B cell (primary cell): ENCODE measurements at regions not wholly inside any gene's neighbourhood (a gene's known extent, or its start where the extent isn't known, plus 50 kb on each side); places are given as distances from the start of the nearest gene placed in this dataset.

Source experiments
- ATAC-seq: fragments of 200-7000 bp; cut with Tn5 transposase; one replicate; pipeline ENCODE4 v1.10.0; 2021; ENCODE audit warnings: low read depth, mild to moderate bottlenecking, moderate number of reproducible peaks, moderate library complexity
- CTCF ChIA-PET: fragments of 350-600 bp; sonication (Branson Sonifier 250); formaldehyde crosslinking; loops from one replicate; lab custom pipeline; 2021; ENCODE audit warnings: antibody characterized with exemption, inconsistent platforms; lab: Charles Lee
- POLR2A ChIA-PET: fragments of 350-600 bp; sonication (Branson Sonifier 250); formaldehyde crosslinking; loops from one replicate; lab custom pipeline; 2021; ENCODE audit warnings: antibody characterized with exemption; lab: Charles Lee
- DNase-seq: peaks from one replicate; pipeline ENCODE4 v3.0.0; 2013
- H2AFZ ChIP-seq: 2 replicates; pipeline ENCODE4 v1.6.1; 2012; ENCODE audit warnings: mild to moderate bottlenecking, low read depth, low read length; ENCODE audit not compliant: insufficient read depth, poor library complexity, severe bottlenecking
- H3K27ac ChIP-seq, 2 donors: 1 replicate in 1 of 2; 2 replicates in 1 of 2; pipeline ENCODE4 v1.5.1; 2012 to 2013; ENCODE audit warnings: low read length in 2 of 2, mild to moderate bottlenecking in 2 of 2, moderate library complexity in 1 of 2
- H3K27me3 ChIP-seq, 4 experiments: fragments of 200-600 bp in 1 of 4; sonication (generic) in 1 of 4; replicated peaks in 1 of 4; 1 replicate in 2 of 4; 2 replicates in 2 of 4; pipeline versions ENCODE4 v1.6.1 to v1.7.0; 2013 to 2016; ENCODE audit warnings: low read length in 3 of 4, mild to moderate bottlenecking in 2 of 4, mixed read lengths in 1 of 4, moderate library complexity in 1 of 4; ENCODE audit not compliant: insufficient read depth in 4 of 4, control insufficient read depth in 3 of 4; ENCODE audit errors: control extremely low read depth in 1 of 4
- H3K36me3 ChIP-seq, 2 experiments: replicated peaks in 1 of 2; 1 replicate in 1 of 2; 2 replicates in 1 of 2; pipeline versions ENCODE4 v1.6.1 to v1.7.1; 2013; ENCODE audit warnings: low read length in 1 of 2; ENCODE audit not compliant: insufficient read depth in 2 of 2, control insufficient read depth in 1 of 2; ENCODE audit errors: control extremely low read depth in 1 of 2, extremely low read depth in 1 of 2
- H3K4me1 ChIP-seq, 2 donors: fragments of 200-600 bp in 1 of 2; sonication (generic) in 1 of 2; 1 replicate in 1 of 2; 2 replicates in 1 of 2; pipeline versions ENCODE4 v1.5.1 to v1.6.1; 2013 to 2017; ENCODE audit warnings: low read length in 2 of 2; ENCODE audit not compliant: control insufficient read depth in 2 of 2, insufficient read depth in 2 of 2
- H3K4me2 ChIP-seq: replicated peaks from 2 replicates; pipeline ENCODE3; 2012; ENCODE audit warnings: mild to moderate bottlenecking, low read depth, low read length; ENCODE audit not compliant: poor library complexity, severe bottlenecking
- H3K4me3 ChIP-seq, 5 experiments: fragments of 200-600 bp in 1 of 5; sonication (generic) in 1 of 5; 1 replicate in 3 of 5; 2 replicates in 2 of 5; pipeline versions ENCODE4 v1.5.1 to v1.7.0; 2011 to 2016; ENCODE audit warnings: low read length in 4 of 5, mild to moderate bottlenecking in 4 of 5, low read depth in 2 of 5, control low read depth in 1 of 5, moderate library complexity in 1 of 5; ENCODE audit not compliant: insufficient read depth in 1 of 5; ENCODE audit errors: control extremely low read depth in 1 of 5, extremely low read depth in 1 of 5
- H3K79me2 ChIP-seq: fragments of 200-600 bp; sonication (generic); one replicate; pipeline ENCODE4 v1.6.0; 2016; ENCODE audit warnings: low read length; ENCODE audit not compliant: control insufficient read depth, insufficient read depth
- H3K9ac ChIP-seq: fragments of 200-600 bp; sonication (generic); 2 replicates; pipeline ENCODE4 v1.6.1; 2017; ENCODE audit warnings: mild to moderate bottlenecking, low read length, moderate library complexity
- H3K9me3 ChIP-seq, 3 donors: one replicate each; pipeline versions ENCODE4 v1.6.1 to v1.7.1; 2013; ENCODE audit warnings: low read length in 2 of 3; ENCODE audit not compliant: control insufficient read depth in 2 of 3, insufficient read depth in 1 of 3; ENCODE audit errors: control extremely low read depth in 1 of 3
- H4K20me1 ChIP-seq: 2 replicates; pipeline ENCODE4 v1.6.0; 2012; ENCODE audit warnings: mild to moderate bottlenecking, low read length; ENCODE audit not compliant: insufficient read depth, control insufficient read depth, poor library complexity, severe bottlenecking
- H3K27ac Mint-ChIP-seq: one replicate; pipeline ENCODE4 v1.8.0; 2021; ENCODE audit warnings: mixed read lengths
- H3K27me3 Mint-ChIP-seq: one replicate; pipeline ENCODE4 v1.8.0; 2021; ENCODE audit warnings: mixed read lengths
- H3K4me1 Mint-ChIP-seq: one replicate; pipeline ENCODE4 v1.8.0; 2021; ENCODE audit warnings: mixed read lengths
- H3K4me3 Mint-ChIP-seq: one replicate; pipeline ENCODE4 v1.8.0; 2021; ENCODE audit warnings: mixed read lengths
- H3K9me3 Mint-ChIP-seq: one replicate; pipeline ENCODE4 v1.8.0; 2022; ENCODE audit warnings: mixed read lengths; ENCODE audit not compliant: insufficient read depth
- EZH2 ChIP-seq: IDR thresholded peaks from 2 replicates; pipeline ENCODE4 v1.6.1; 2012; ENCODE audit warnings: borderline replicate concordance, low read depth, mild to moderate bottlenecking, moderate library complexity, low read length; ENCODE audit not compliant: insufficient read depth, poor library complexity, severe bottlenecking
- WGBS: methylation state at CpG from one replicate; pipeline ENCODE4 v1.1.5; 2013; ENCODE audit warnings: missing lambda C conversion rate; ENCODE audit not compliant: insufficient coverage; 5-methylcytosine and 5-hydroxymethylcytosine counted together
- intact Hi-C: fragments of 100-400 bp; cut with micrococcal nuclease; formaldehyde crosslinking; loops from one replicate; pipeline ENCODE4 v1.10.0; 2022
- TF ChIP-seq, protein P1 (sequence below): fragments of 200-600 bp; IDR thresholded peaks from one replicate; pipeline ENCODE4 v1.8.0; 2022; ENCODE audit warnings: antibody characterized with exemption, mild to moderate bottlenecking

DNA sequence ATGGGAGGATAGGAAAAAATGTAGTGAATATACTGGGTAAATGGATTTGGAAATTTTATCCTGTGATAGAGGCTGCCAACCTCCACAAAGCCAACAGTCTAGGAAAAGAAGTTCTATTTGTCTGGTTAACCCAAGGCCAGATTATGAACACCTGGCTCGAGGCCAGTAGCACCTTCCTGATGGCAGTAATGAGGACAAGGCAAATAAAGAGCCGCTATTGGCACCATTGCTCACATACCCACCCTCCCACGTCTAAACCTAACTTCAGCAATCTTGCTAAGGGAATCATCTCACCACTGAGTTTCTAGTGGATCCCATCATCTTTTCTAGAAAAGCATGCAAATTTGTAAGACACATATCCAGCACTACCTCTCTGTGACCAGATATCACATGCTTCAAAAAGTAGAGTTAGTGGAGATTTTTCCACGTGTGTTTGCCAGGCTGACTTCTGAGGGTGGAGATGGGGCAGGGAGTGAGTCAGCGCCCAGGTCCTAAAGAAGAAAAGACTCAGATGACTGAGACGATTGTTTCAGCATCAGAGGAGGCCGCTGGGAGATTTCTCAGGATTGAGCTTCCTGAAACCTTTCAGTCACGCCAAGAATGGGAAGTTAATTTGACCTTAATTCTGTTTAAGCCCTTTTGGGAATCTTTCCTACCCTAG, 362.9 kb downstream of the EMP1 start:
- no peak for ATAC-seq
- no peaks in the 10 kb centered on the region for H4K20me1 ChIP-seq
- no peak overlapping the region for H3K4me2 ChIP-seq
- no peak overlapping the region for H2AFZ ChIP-seq
- no peak overlapping the region for H3K4me3 Mint-ChIP-seq
- no peak for TF ChIP-seq EZH2
- TF ChIP-seq, protein P1, sequence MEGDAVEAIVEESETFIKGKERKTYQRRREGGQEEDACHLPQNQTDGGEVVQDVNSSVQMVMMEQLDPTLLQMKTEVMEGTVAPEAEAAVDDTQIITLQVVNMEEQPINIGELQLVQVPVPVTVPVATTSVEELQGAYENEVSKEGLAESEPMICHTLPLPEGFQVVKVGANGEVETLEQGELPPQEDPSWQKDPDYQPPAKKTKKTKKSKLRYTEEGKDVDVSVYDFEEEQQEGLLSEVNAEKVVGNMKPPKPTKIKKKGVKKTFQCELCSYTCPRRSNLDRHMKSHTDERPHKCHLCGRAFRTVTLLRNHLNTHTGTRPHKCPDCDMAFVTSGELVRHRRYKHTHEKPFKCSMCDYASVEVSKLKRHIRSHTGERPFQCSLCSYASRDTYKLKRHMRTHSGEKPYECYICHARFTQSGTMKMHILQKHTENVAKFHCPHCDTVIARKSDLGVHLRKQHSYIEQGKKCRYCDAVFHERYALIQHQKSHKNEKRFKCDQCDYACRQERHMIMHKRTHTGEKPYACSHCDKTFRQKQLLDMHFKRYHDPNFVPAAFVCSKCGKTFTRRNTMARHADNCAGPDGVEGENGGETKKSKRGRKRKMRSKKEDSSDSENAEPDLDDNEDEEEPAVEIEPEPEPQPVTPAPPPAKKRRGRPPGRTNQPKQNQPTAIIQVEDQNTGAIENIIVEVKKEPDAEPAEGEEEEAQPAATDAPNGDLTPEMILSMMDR: no peak
- no peak overlapping the region for H3K9ac ChIP-seq
- H3K27me3 Mint-ChIP-seq: no peaks in the 10 kb centered on the region
- H3K4me1 ChIP-seq: no peaks in the 10 kb centered on the region
- ChIA-PET POLR2A (no interaction called here), CTCF (interaction anchor here (0.6 to 1.1 kb wide), 2 partner anchors 28 to 90 kb away, joined by 3 read pairs; no protein-coding TSS in a partner anchor)
- H3K4me3 ChIP-seq: no peak overlapping the region
- H3K9me3 Mint-ChIP-seq: no peaks in the 10 kb centered on the region
- no peaks in the 10 kb centered on the region for H3K79me2 ChIP-seq
- no peaks in the 10 kb centered on the region for H3K27me3 ChIP-seq
- H3K36me3 ChIP-seq: no peaks in the 10 kb centered on the region
- H3K4me1 Mint-ChIP-seq: no peaks in the 10 kb centered on the region
- H3K27ac Mint-ChIP-seq: no peak overlapping the region
- intact Hi-C loops: no loop called here
- H3K9me3 ChIP-seq: peaks cover 0 to 22% (median 0%) of the 10 kb centered on the region in 3 donors
- DNase-seq: no peak
- no peak overlapping the region for H3K27ac ChIP-seq
- 85% methylated on average over 6 of the region's 8 CpGs for WGBS

DNA sequence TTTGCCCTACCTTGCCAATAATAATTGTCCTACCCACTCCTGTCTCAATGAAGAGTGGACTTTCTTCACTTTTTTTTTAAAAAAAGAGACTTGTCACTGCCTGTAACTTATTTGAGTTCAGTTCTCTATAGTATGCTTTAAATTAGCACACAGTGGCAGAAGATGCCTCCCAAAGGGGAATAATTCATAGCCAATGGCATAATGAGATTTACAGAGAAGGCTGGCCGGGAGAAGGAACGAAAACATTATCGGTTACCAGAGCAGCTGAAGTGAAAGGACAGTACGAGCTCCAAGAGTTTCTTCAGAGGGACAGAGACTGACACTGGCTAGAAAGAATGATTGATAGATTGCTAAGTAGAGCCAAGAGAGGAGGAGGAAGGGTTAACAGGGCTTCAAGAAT, 356.3 kb downstream of the EMP1 start:
- Mint-ChIP-seq H3K27me3 (no peaks in the 10 kb centered on the region), H3K4me3 (no peak overlapping the region), H3K4me1 (peaks cover 16% of the 10 kb centered on the region), H3K9me3 (no peaks in the 10 kb centered on the region), H3K27ac (no peak overlapping the region)
- intact Hi-C loops: no loop called here
- Histone ChIP-seq H3K9me3 (no peaks in the 10 kb centered on the region), H4K20me1 (no peaks in the 10 kb centered on the region), H3K79me2 (no peaks in the 10 kb centered on the region), H3K27ac (no peak overlapping the region), H3K4me2 (no peak overlapping the region), H3K9ac (no peak overlapping the region), H2AFZ (no peak overlapping the region), H3K4me1 (peaks cover 9 to 16% of the 10 kb centered on the region in 2 donors), H3K36me3 (no peaks in the 10 kb centered on the region), H3K27me3 (peaks cover 0 to 4% (median 0%) of the 10 kb centered on the region in 4 experiments), H3K4me3 (no peak overlapping the region)
- no peak for TF ChIP-seq EZH2
- TF ChIP-seq, protein P1: no peak
- POLR2A ChIA-PET: no interaction called here
- DNase-seq (no peak), ATAC-seq (no peak)
- 100% methylated on average over 4 of the region's 4 CpGs for WGBS
- CTCF ChIA-PET: interaction anchor here (1.0 kb wide), 1 partner anchor 21 kb away, joined by 3 read pairs; no protein-coding TSS in a partner anchor
